ENCODE measurements at regions not wholly inside any gene's neighbourhood (a gene's known extent, or its start where the extent isn't known, plus 50 kb on each side); places are given as distances from the start of the nearest gene placed in this dataset.

GRCh38 chr6:84350397-84350796 lies 123.0 kb upstream of the CEP162 start:
- intact Hi-C loops (cut with DNase I): no loop called here
- TF ChIP-seq CTCF (IDR thresholded peaks at IDR 0.05): no peak

DNA sequence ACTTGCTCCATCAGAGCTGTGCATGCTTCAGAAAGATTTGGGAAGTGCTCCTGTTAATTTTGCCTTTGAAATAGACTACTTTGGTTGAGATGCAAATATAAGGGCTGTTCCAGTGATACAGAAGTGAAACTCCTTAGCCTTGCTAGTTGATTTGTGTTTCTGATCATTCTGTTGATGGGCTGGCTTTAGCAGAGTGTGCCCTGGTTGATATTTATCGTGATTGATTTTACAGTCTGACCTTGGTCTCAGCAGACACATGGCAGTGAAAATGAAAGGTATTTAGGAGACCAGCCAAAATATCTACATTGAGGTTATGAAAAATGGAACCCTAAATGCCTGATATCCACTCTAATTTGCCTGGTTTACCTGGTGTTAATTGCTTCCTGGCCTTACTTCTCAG lies 122.1 kb upstream of the CEP162 start:
- Histone ChIP-seq H3K9ac (ENCODE audit: low read depth in 2 of 2, low read length in 2 of 2) (no peak overlapping the region), H3K4me3 (no peak overlapping the region), H3K36me3 (no peaks in the 10 kb centered on the region), H3K4me1 (no peaks in the 10 kb centered on the region), H3K9me3 (no peaks in the 10 kb centered on the region), H3K27ac (no peak overlapping the region), H3K27me3 (no peaks in the 10 kb centered on the region)
- TF ChIP-seq CTCF (IDR thresholded peaks at IDR 0.05): no peak
- intact Hi-C loops (cut with DNase I): no loop called here
- no peak for DNase-seq

More at GRCh38 chr6:84350397-84350796, 123.0 kb upstream of the CEP162 start:
- H3K27ac ChIP-seq: no peak overlapping the region
- no peaks in the 10 kb centered on the region for H3K36me3 ChIP-seq
- H3K4me3 ChIP-seq: no peak overlapping the region
- no peak overlapping the region for H3K9ac ChIP-seq (ENCODE audit: low read depth in 2 of 2, low read length in 2 of 2)
- H3K4me1 ChIP-seq: no peaks in the 10 kb centered on the region
- H3K27me3 ChIP-seq: no peaks in the 10 kb centered on the region
- no peaks in the 10 kb centered on the region for H3K9me3 ChIP-seq
- no peak for DNase-seq

DNA sequence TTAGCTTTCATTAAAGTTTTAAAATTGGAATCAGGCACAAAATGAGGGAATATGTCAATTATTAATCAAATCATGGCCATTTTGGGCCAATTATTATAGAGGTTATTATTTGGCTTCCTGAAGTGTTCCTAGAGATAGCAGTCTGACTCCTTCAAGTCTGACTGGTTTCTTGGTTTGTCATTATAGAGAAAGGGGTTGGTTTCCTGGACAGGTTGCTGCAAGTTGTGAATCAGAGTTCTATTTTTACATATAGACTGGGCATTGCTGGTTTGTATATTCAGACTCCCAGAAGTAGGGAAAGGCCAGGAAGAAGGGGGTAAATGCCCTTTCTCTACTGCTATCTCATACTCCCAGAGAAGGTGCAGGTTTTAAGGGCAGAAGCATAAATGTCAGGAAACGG lies 121.4 kb upstream of the CEP162 start:
- H3K36me3 ChIP-seq: no peaks in the 10 kb centered on the region
- no peak for TF ChIP-seq CTCF (IDR thresholded peaks at IDR 0.05)
- DNase-seq: no peak

DNA sequence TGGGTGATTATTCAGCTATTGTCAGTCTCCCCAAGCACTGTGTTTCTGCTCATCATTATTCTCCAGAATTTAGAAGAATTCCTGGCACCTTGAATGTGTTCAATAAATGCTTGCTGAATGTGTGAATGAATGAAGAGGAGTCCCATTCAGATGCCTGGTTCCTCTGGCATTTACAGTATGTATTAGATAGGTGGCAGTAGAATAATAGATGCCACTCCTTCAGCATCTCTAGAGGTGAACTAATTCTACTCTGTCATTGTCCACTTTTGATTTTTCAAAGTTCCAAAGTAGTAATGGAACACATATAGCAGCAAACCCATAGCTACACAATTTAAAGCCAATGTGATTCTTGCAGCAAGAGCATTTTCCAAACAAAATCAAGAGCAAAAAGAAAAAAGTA lies 118.9 kb upstream of the CEP162 start:
- Histone ChIP-seq H3K4me1 (no peaks in the 10 kb centered on the region), H3K4me3 (no peak overlapping the region), H3K9me3 (no peaks in the 10 kb centered on the region), H3K36me3 (no peaks in the 10 kb centered on the region), H3K9ac (ENCODE audit: low read depth in 2 of 2, low read length in 2 of 2) (no peak overlapping the region), H3K27ac (no peak overlapping the region), H3K27me3 (no peaks in the 10 kb centered on the region)
- intact Hi-C loops (cut with DNase I): no loop called here
- TF ChIP-seq CTCF (IDR thresholded peaks at IDR 0.05): no peak
- no peak for DNase-seq

More for the DNA sequence above, 121.4 kb upstream of the CEP162 start:
- Histone ChIP-seq H3K9me3 (no peaks in the 10 kb centered on the region), H3K27ac (no peak overlapping the region), H3K4me3 (no peak overlapping the region), H3K27me3 (no peaks in the 10 kb centered on the region), H3K4me1 (no peaks in the 10 kb centered on the region), H3K9ac (ENCODE audit: low read depth in 2 of 2, low read length in 2 of 2) (no peak overlapping the region)
- intact Hi-C loops (cut with DNase I): no loop called here

DNA sequence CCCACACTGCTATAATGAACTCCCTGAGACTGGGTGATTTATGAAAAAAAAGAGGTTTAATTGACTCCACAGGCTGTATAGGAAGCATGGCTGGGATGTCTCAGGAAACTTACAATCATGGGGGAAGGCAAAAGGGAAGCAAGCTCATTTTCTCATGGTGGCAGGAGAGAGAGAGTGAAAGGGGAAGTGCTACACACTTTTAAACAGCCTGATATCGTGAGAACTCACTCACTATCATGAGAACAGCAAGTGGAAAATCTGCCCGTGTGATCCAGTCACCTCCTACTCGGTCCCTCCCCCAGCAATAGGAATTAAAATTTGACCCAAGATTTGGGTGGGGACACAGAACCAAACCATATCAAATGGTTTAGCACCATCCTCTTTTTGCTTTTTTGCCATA lies 116.6 kb upstream of the CEP162 start:
- no peak for TF ChIP-seq CTCF (IDR thresholded peaks at IDR 0.05)
- no peak overlapping the region for H3K9ac ChIP-seq (ENCODE audit: low read depth in 2 of 2, low read length in 2 of 2)
- H3K9me3 ChIP-seq: no peaks in the 10 kb centered on the region
- no peak for DNase-seq
- H3K4me1 ChIP-seq: no peaks in the 10 kb centered on the region
- H3K27me3 ChIP-seq: no peaks in the 10 kb centered on the region
- H3K27ac ChIP-seq: no peak overlapping the region
- no peaks in the 10 kb centered on the region for H3K36me3 ChIP-seq
- intact Hi-C loops (cut with DNase I): no loop called here
- H3K4me3 ChIP-seq: no peak overlapping the region

DNA sequence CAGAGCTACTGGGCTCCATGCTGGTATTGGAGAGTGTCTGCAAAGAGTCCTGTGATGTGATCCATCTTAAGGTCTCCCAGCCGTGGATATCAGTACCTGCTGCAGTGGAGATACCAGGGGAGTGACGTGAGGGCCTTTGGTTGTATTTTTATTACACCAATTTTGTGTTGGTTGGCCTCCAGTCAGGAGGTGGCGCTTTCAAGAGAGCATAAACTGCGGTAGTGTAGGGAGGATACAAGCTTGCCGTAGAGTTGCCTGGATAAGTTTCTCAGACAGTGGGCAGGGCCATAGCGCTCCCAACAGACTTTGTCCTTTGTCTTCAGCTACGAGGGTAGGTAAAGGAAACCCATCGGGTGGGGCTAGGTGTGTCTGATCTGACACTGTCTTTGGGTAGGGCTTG lies 113.0 kb upstream of the CEP162 start:
- intact Hi-C loops (cut with DNase I): no loop called here
- H3K36me3 ChIP-seq: no peaks in the 10 kb centered on the region
- no peak for TF ChIP-seq CTCF (IDR thresholded peaks at IDR 0.05)
- no peaks in the 10 kb centered on the region for H3K9me3 ChIP-seq
- H3K27me3 ChIP-seq: no peaks in the 10 kb centered on the region
- H3K27ac ChIP-seq: no peak overlapping the region
- H3K9ac ChIP-seq (ENCODE audit: low read depth in 2 of 2, low read length in 2 of 2): no peak overlapping the region
- no peak for DNase-seq
- H3K4me1 ChIP-seq: no peaks in the 10 kb centered on the region
- no peak overlapping the region for H3K4me3 ChIP-seq
